ENCODE measurements at regions not wholly inside any gene's neighbourhood (a gene's known extent, or its start where the extent isn't known, plus 50 kb on each side); places are given as distances from the start of the nearest gene placed in this dataset.

DNA sequence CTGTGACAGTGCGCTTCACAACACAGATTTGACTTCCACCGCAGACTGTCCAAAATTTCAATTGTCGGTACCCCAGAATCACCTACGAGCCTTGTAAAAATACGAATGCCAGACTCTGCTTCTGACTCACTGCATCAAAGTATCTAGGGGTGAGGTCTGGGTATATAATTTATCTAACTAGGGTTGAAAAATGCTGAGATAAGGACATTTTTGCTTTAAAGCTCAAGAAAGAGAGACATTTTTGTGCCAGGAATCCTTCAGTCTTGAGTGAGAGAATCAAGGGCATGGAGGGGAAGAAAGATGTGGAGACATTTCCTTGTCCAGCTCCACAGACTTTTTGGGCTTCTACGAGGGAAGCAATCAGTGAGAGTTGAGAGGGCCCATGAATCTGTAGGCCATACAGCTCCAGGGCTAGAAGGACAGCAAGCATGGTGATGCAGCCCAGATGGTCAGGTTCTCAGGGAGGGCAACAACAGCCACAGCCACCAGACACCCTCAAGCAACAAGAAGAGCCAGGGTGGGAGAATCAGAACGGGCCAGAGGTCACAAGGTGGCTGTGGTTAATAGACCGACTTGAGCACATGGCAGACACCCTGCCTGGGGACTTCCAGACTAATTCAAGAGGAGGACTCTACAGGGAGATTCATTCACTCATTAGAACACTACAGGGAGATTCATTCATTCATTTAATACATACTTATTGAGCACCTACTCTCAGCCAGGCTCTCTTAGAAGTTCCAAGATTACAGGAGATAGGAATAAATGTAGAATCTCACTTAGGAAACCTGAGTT is 211.1 kb upstream of the PRDM1 start:
- TF ChIP-seq YY1 (IDR thresholded peaks at IDR 0.05; ENCODE audit: insufficient read depth, insufficient read length) (no peak), SUZ12 (IDR thresholded peaks at IDR 0.05; ENCODE audit: extremely low read depth, insufficient read depth, insufficient read length) (no peak), ZNF274 (IDR thresholded peaks at IDR 0.05; ENCODE audit: low read depth, low read length) (no peak)
